ENCODE measurements at regions not wholly inside any gene's neighbourhood (a gene's known extent, or its start where the extent isn't known, plus 50 kb on each side); places are given as distances from the start of the nearest gene placed in this dataset.

- no peak for DNase-seq
Measured at GRCh38 chr22:49540913-49541692, 286.6 kb downstream of the BRD1 start.

- no peak for DNase-seq
Measured at GRCh38 chr22:49540084-49540912, 287.4 kb downstream of the BRD1 start.

GRCh38 chr22:49538006-49538405, 289.7 kb downstream of the BRD1 start:
- DNase-seq, result no peak

GRCh38 chr22:49536571-49537131, 291.0 kb downstream of the BRD1 start:
- no peak for DNase-seq

GRCh38 chr22:49535527-49536125, 292.0 kb downstream of the BRD1 start:
- no peak for DNase-seq

GRCh38 chr22:49535126-49535525, 292.5 kb downstream of the BRD1 start:
- no peak for DNase-seq

GRCh38 chr22:49534386-49534785, 293.3 kb downstream of the BRD1 start:
- DNase-seq, result no peak

GRCh38 chr22:49533886-49534285, 293.8 kb downstream of the BRD1 start:
- DNase-seq, result no peak

- DNase-seq, result no peak
Measured at GRCh38 chr22:49532869-49533802, 294.5 kb downstream of the BRD1 start.

GRCh38 chr22:49531368-49531791, 296.3 kb downstream of the BRD1 start:
- DNase-seq, result no peak

GRCh38 chr22:49530671-49531367, 296.9 kb downstream of the BRD1 start:
- no peak for DNase-seq

- no peak for DNase-seq
Measured at GRCh38 chr22:49528420-49528720, 299.3 kb downstream of the BRD1 start.

GRCh38 chr22:49527611-49528419, 299.9 kb downstream of the BRD1 start:
- DNase-seq, result no peak

GRCh38 chr22:49525801-49526535, 301.7 kb downstream of the BRD1 start:
- no peak for DNase-seq

- DNase-seq, result no peak
Measured at GRCh38 chr22:49525360-49525759, 302.3 kb downstream of the BRD1 start.

GRCh38 chr22:49524362-49524761, 303.3 kb downstream of the BRD1 start:
- no peak for DNase-seq

- no peak for DNase-seq
Measured at GRCh38 chr22:49523374-49524008, 304.2 kb downstream of the BRD1 start.

GRCh38 chr22:49522582-49523373, 304.9 kb downstream of the BRD1 start:
- no peak for DNase-seq

- DNase-seq, result no peak
Measured at GRCh38 chr22:49521787-49522224, 305.9 kb downstream of the BRD1 start.

Data from activated CD4-positive, alpha-beta T cell treated with anti-CD3 and anti-CD28 coated beads for 1 hour (primary cell).